ENCODE measurements at regions not wholly inside any gene's neighbourhood (a gene's known extent, or its start where the extent isn't known, plus 50 kb on each side); places are given as distances from the start of the nearest gene placed in this dataset.

- no peak for TF ChIP-seq EZH2 (IDR thresholded peaks at IDR 0.05; ENCODE audit: low read length)
- no peak for TF ChIP-seq CTCF (optimal IDR thresholded peaks at IDR 0.05 in 1 of 3, IDR thresholded peaks at IDR 0.05 in 1 of 3, conservative IDR thresholded peaks at IDR 0.05 in 1 of 3; ENCODE audit: extremely low read depth in 1 of 3, insufficient read depth in 2 of 3, low read length in 3 of 3)
Observed at GRCh38 chr9:115551396-115551795, 433.4 kb upstream of the TNC start.
